Transverse colon (tissue), 4 donors: ENCODE measurements at regions not wholly inside any gene's neighbourhood (a gene's known extent, or its start where the extent isn't known, plus 50 kb on each side); places are given as distances from the start of the nearest gene placed in this dataset.

Experiments used
- DNase-seq: peaks from one replicate; pipeline ENCODE4 v3.0.0-alpha.2; 2019
- H3K27ac ChIP-seq, 4 donors: fragments of 200-600 bp; sonication (generic); 2 replicates each; pipeline ENCODE4 v1.5.1; 2016 to 2018; ENCODE audit warnings: inconsistent platforms in 4 of 4
- H3K27me3 ChIP-seq: fragments of 200-600 bp; sonication (generic); 2 replicates; pipeline ENCODE4 v1.5.1; 2017; ENCODE audit warnings: inconsistent platforms
- H3K36me3 ChIP-seq, 4 donors: fragments of 200-600 bp; sonication (generic); 2 replicates each; pipeline ENCODE4 v1.5.1; 2017 to 2019; ENCODE audit warnings: inconsistent platforms in 4 of 4
- H3K4me1 ChIP-seq, 4 donors: fragments of 200-600 bp; sonication (generic); 2 replicates each; pipeline ENCODE4 v1.5.1; 2017 to 2020; ENCODE audit warnings: inconsistent platforms in 4 of 4
- H3K4me3 ChIP-seq, 4 donors: fragments of 200-600 bp; sonication (generic); 1 replicate in 1 of 4; 2 replicates in 3 of 4; pipeline versions ENCODE4 v1.5.1 to v1.6.1; 2017 to 2019; ENCODE audit warnings: inconsistent platforms in 4 of 4
- H3K9me3 ChIP-seq, 2 donors: fragments of 200-600 bp; sonication (generic); 2 replicates each; pipeline ENCODE4 v1.5.1; 2017 to 2019; ENCODE audit warnings: inconsistent platforms in 2 of 2
- EP300 ChIP-seq: sonication (generic); formaldehyde crosslinking; IDR thresholded peaks from one replicate; pipeline ENCODE4 v1.6.1; 2017; ENCODE audit warnings: antibody characterized with exemption, low read depth
- POLR2A ChIP-seq: fragments of 450-650 bp; IDR thresholded peaks from one replicate; pipeline ENCODE4 v1.6.1; 2016; ENCODE audit warnings: antibody characterized with exemption, mild to moderate bottlenecking, moderate library complexity
- POLR2AphosphoS5 ChIP-seq, 3 donors: sonication (generic); formaldehyde crosslinking; IDR thresholded peaks; one replicate each; pipeline ENCODE4 v1.6.1; 2016; ENCODE audit warnings: antibody characterized with exemption in 3 of 3
- WGBS, 2 donors: methylation state at CpG; one replicate each; pipeline ENCODE4 v1.1.5; 2018; ENCODE audit warnings: low coverage in 1 of 2; 5-methylcytosine and 5-hydroxymethylcytosine counted together
- in situ Hi-C, 4 donors: fragments of 200-750 bp; cut with MboI; loops; one replicate each; pipeline versions ENCODE4 v1.15.0 to v1.15.1; 2017; ENCODE audit warnings: low sequenced_read_pairs in 3 of 4, low pct_ligation_motif_present in 1 of 4, low pct_unique_long_range_greater_than_20kb in 1 of 4
- intact Hi-C: fragments of 100-400 bp; cut with DNase I; formaldehyde crosslinking; loops from one replicate; pipeline ENCODE4 v1.15.1; 2023; ENCODE audit warnings: low total_unique reads
- TF ChIP-seq, protein P1 (sequence below), 5 experiments: fragments of 200-600 bp in 3 of 5; fragments of 450-650 bp in 2 of 5; sonication (generic) in 3 of 5; IDR thresholded peaks; 1 replicate in 2 of 5; 2 replicates in 3 of 5; pipeline ENCODE4 v1.5.1; 2016 to 2017; ENCODE audit warnings: antibody characterized with exemption in 5 of 5, inconsistent platforms in 3 of 5, mild to moderate bottlenecking in 2 of 5, moderate library complexity in 1 of 5

GRCh38 chr4:41406113-41406516 is 131.8 kb upstream of the LIMCH1 start:
- Histone ChIP-seq H3K27me3 (no peaks in the 10 kb centered on the region), H3K9me3 (no peaks in the 10 kb centered on the region), H3K36me3 (no peaks in the 10 kb centered on the region), H3K27ac (no peak overlapping the region), H3K4me1 (peaks cover 0 to 6% (median 1%) of the 10 kb centered on the region in 4 donors), H3K4me3 (no peak overlapping the region)
- 50% methylated on average over 1 of the region's 1 CpG; no CpG with 5 or more reads in 1 of the 2 donors for WGBS, 2 donors
- intact Hi-C loops (no loop called here), in situ Hi-C loops (no loop called here)
- DNase-seq: no peak
- no peak for TF ChIP-seq POLR2A
- TF ChIP-seq POLR2AphosphoS5 (IDR thresholded peaks at IDR 0.05): no peak
- TF ChIP-seq EP300: no peak
- TF ChIP-seq, protein P1, sequence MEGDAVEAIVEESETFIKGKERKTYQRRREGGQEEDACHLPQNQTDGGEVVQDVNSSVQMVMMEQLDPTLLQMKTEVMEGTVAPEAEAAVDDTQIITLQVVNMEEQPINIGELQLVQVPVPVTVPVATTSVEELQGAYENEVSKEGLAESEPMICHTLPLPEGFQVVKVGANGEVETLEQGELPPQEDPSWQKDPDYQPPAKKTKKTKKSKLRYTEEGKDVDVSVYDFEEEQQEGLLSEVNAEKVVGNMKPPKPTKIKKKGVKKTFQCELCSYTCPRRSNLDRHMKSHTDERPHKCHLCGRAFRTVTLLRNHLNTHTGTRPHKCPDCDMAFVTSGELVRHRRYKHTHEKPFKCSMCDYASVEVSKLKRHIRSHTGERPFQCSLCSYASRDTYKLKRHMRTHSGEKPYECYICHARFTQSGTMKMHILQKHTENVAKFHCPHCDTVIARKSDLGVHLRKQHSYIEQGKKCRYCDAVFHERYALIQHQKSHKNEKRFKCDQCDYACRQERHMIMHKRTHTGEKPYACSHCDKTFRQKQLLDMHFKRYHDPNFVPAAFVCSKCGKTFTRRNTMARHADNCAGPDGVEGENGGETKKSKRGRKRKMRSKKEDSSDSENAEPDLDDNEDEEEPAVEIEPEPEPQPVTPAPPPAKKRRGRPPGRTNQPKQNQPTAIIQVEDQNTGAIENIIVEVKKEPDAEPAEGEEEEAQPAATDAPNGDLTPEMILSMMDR (IDR thresholded peaks at IDR 0.05): no peak

DNA sequence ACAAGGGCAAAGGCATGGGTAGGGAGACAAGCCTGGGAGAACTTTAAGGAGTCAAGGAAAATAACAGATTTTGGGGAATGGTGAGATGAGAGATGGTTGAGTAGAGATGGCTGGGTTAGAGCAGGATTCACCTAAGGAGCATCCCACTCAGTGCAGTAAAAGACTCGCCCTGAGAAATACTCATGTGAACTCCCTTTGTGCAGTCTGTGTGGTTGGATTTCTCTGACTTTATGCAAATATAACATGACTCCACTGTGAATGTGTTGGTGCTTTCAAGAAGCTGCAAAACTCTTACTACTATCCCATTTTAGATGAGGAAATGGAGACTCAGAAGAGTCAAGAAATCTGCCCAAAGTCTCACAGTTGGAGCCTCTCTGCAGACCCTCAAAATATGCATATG is 129.8 kb upstream of the LIMCH1 start:
- Histone ChIP-seq H3K9me3 (no peaks in the 10 kb centered on the region), H3K36me3 (no peaks in the 10 kb centered on the region), H3K27me3 (no peaks in the 10 kb centered on the region), H3K27ac (no peak overlapping the region), H3K4me1 (peaks cover 0 to 6% (median 1%) of the 10 kb centered on the region in 4 donors), H3K4me3 (no peak overlapping the region)
- intact Hi-C loops (no loop called here), in situ Hi-C loops (no loop called here)
- no peak for DNase-seq
- WGBS, 2 donors: 47 to 60% methylated on average over 1 of the region's 1 CpG
- TF ChIP-seq, protein P1 (IDR thresholded peaks at IDR 0.05): no peak

GRCh38 chr4:41408859-41409593 is 128.9 kb upstream of the LIMCH1 start:
- Histone ChIP-seq H3K4me3 (no peak overlapping the region), H3K27ac (no peak overlapping the region), H3K36me3 (no peaks in the 10 kb centered on the region), H3K4me1 (peaks cover 0 to 6% (median 1%) of the 10 kb centered on the region in 4 donors), H3K9me3 (no peaks in the 10 kb centered on the region), H3K27me3 (no peaks in the 10 kb centered on the region)
- in situ Hi-C loops: no loop called here
- TF ChIP-seq EP300 (no peak), POLR2A (no peak), POLR2AphosphoS5 (IDR thresholded peaks at IDR 0.05) (no peak)
- TF ChIP-seq, protein P1 (IDR thresholded peaks at IDR 0.05): no peak
- no peak for DNase-seq
- intact Hi-C loops: no loop called here
- 75 to 87% methylated on average over 3 to 4 of the region's 4 CpGs for WGBS, 2 donors

GRCh38 chr4:41409594-41409895 is 128.4 kb upstream of the LIMCH1 start:
- DNase-seq: no peak
- Histone ChIP-seq H3K27me3 (no peaks in the 10 kb centered on the region), H3K4me3 (no peak overlapping the region), H3K9me3 (no peaks in the 10 kb centered on the region), H3K27ac (no peak overlapping the region), H3K36me3 (no peaks in the 10 kb centered on the region), H3K4me1 (peaks cover 0 to 6% (median 1%) of the 10 kb centered on the region in 4 donors)
- 87 to 90% methylated on average over 2 of the region's 2 CpGs for WGBS, 2 donors
- in situ Hi-C loops (no loop called here), intact Hi-C loops (no loop called here)
- TF ChIP-seq, protein P1 (IDR thresholded peaks at IDR 0.05): no peak
- no peak for TF ChIP-seq EP300
- no peak for TF ChIP-seq POLR2AphosphoS5 (IDR thresholded peaks at IDR 0.05)
- TF ChIP-seq POLR2A: no peak
